HG03571 (cell line): ENCODE measurements at regions not wholly inside any gene's neighbourhood (a gene's known extent, or its start where the extent isn't known, plus 50 kb on each side); places are given as distances from the start of the nearest gene placed in this dataset.

ENCODE experiments used
- ATAC-seq: cut with Tn5 transposase; IDR thresholded peaks from one replicate; pipeline ENCODE4 v1.9.1; 2021; ENCODE audit not compliant: unreplicated experiment

DNA sequence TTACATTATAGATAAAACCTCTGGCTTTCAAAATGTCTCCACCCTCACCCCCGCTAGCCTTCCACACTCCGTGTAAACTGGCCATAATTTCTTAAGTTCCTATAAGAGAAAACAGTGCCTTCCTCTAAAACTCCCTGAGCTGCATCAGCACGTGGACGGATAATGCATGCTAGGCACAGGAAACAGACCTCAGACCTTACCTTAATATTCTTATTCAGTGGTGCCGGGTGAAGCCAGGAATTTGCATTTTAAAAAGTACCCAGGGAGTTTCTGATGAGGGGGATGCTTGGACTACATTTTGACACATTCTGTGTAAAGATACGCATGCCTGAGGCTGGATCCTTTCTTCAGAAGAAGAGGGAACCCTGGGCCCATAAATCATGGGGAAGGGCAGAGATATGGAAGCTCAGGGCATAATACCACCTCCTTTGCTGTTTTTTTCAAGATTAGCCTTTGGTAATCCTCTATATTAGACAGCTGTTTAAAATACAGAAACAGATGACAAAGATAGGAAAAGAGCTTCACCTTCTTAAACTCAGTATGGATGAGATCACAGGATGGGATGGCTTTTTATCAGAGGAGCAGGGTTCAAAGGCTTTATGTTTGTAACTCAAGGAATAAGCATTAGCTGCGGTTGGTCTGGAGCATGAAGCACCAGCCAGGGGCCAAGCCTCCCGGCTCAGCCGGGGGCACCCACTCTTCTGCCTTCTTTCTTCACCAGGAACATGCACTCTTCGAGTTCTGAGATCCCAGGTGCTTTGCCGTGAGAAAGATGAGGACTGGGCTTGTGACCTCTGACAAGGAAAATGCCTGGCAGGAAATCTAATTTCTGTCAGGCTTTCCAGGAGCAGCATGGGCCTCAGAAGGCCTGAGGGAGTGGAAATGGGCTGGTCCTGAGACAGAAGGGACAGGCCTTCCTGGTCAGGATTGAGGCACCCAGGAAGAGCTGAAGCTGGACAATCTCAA lies 218.1 kb upstream of the SOX4 start:
- ATAC-seq = no peak

DNA sequence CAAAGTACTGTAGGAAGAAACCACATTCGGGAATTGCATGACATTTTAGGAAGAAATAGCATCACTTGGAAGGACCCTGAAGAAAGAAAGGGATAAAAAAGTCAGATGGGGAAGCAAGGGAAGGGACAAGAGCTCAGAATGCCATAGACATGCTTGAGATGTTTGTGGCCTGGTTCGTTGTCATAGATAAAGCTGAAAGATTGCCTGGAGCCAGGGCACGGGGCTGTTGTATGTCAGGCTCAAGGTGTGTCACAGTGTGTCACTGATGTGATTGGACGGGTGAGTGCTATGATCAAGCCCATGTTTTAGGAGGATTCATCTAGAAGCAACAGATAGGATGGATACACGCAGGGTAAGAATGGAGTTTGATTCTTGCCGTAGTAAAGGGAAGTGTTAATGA lies 216.2 kb upstream of the SOX4 start:
- ATAC-seq = no peak

DNA sequence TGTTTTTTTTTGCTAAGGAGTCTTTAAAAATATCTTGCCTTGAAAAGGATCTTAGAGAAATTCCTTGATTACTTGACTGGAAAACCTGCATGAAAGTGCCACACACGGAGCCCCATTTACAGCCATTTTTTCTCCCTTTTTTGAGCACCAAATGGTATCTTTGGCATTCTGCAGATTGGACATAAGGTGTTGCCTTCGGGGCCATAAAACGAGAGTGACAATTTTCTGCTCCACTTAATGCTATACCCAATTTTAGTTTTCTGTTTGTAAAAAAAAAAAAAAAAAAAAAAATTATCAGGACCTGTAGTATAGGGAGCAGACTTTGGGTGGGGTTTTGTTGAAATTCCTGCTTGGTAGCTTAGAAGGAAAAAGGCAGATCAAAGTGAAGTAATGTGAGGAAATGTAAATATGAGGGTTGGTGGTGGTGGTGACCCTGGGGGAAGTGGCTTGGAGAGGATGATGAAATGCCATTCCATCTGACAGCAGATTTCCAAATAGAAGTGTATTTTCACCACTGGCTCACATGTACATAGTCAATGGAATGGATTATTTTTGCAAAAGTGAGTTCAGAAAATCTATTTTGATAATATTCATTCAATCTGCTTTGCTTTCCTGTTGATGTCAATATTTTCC lies 212.1 kb upstream of the SOX4 start:
- ATAC-seq = no peak

DNA sequence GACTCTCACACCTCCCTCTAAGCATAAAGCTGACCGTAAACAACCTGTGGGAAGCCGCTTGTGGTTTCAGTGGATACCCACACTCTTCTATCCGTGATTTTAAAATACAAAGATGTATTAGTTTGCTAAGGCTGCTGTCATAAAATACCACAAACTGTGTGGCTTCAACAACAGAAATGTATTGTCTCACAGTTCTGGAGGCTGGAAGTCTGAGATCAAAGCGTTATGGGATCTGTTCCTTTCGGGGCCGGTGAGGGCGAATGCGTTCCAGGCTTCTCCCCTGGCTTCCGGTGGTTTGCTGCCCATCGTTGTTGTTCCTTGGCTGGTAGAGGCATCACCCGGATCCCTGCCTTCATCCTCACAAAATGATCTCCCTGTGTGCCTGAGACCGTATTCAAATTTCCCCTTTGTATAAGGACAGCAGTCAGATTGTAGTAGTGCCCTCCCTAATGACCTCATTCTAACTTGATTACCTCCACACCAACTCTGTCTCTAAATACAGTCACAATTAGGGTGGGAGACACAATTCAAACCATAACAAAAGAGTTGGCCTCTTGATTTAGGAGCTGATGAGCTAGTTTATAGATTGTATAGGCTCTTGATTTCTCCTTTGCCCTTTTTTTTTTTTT lies 210.6 kb upstream of the SOX4 start:
- ATAC-seq = no peak

DNA sequence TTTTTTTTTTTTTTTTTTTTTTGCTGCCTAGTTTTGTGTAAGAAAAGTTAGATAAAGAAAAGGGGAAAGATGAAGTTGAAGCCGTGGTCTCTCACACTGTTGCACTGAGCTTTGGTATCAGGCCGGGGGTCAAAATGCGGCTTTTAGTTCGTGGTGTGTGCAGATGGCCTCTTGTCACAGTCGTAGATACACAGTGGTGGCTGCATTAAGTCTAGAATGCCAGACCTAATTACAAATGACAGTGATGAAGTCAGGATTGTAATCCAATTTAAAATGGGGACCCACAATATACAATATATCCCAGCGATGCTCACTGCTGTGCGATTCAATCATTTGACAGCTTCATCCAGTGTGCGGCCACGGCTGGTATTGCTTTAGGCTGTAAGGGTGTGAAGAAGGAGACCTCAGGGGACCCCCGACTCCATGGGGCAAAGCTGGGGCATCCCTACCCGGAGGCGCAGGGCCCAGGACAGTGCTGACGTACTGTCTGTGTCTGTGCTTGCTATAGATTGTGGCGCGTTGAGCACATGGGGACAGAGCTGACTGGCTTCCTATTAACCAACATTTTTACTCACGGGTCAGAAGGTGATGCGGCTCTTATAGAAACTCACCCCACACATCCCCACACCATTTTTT lies 210.0 kb upstream of the SOX4 start:
- ATAC-seq = no peak

DNA sequence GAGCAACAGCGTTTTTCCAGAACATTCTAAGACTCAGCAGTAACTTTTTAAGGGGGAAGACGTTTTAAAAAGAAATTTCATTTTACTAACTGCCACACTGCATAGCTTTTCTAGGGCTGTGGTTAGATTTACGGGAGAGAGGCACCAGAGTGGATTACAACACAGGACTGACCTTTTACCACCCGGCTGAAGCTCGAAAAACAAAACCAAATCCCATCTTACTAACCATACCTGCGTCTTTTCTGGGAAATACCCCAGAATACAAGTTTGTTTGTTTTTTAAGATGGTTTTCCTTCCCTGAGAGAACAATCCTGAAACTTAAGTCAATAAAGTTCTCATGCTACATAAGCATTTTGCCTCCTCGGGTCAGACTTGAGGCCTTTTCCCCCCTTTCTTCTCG lies 209.3 kb upstream of the SOX4 start:
- no peak for ATAC-seq

DNA sequence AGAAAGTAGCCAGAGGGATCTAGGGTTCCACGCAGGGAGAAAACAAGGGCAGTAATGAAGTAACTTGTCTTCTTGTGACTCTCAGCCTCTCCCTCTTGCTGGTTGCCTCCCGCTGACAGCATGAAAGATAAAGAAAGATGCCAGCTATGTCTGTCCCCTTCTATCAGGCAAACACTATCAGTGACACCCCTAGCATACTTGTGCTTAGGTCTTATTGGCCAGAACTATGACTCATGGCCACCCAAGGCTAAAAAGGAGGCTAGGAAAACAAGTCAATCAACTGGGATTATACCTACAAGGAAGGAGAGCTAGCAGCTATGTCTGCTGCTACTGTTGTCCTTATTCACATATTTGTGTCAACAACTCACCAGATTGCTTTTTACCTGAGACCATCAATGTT lies 206.8 kb upstream of the SOX4 start:
- no peak for ATAC-seq

DNA sequence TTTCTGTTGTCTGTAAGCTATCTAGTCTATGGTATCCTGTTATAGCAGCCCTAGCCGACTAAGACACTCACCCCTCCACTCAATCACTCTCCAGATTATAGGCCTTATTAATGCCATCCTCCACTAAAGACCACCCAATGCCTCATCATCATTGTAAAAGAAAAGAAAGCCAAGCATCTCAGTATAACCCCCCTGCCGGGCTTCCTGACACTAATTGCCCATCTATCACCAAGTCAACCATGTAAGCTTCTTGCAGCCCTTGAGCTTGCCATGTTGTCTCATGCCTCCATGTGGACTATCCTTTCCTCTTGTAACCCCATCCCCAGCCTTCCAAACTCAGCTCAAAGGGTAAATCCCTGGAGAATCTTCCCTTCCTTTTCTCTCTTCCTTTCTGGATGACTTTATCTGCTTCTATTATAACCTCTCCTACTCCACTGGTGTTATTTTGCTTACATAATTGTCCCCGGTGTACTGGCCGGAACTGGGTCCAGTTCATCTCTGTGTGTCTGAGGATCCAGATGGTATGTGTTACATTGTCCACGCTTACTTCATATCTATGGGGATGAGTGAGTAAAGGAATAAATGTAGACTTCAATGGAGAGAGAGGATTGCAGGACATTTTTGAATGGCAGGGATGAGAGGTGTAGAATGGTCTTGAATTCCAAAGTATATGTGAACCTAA lies 202.9 kb upstream of the SOX4 start:
- ATAC-seq = no peak

DNA sequence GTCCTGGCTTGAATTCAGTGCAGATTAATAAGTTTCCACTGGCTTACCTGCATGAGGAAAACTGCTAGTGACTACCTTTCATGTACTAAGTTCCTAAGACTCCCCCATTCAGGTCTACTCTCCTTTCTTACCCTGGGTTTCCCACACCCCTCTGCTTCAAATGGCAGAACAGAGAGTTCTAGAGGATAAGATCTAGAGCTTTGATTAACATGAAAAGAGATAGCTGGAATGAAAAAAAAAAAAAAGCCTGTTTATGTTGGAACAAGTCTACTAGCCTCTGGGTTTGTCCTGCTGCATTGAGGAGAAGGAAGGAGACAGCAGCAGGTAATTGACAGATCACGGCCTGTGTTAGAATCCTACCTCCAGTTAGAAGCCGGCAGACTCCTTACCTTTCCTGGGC lies 201.4 kb upstream of the SOX4 start:
- ATAC-seq = no peak

DNA sequence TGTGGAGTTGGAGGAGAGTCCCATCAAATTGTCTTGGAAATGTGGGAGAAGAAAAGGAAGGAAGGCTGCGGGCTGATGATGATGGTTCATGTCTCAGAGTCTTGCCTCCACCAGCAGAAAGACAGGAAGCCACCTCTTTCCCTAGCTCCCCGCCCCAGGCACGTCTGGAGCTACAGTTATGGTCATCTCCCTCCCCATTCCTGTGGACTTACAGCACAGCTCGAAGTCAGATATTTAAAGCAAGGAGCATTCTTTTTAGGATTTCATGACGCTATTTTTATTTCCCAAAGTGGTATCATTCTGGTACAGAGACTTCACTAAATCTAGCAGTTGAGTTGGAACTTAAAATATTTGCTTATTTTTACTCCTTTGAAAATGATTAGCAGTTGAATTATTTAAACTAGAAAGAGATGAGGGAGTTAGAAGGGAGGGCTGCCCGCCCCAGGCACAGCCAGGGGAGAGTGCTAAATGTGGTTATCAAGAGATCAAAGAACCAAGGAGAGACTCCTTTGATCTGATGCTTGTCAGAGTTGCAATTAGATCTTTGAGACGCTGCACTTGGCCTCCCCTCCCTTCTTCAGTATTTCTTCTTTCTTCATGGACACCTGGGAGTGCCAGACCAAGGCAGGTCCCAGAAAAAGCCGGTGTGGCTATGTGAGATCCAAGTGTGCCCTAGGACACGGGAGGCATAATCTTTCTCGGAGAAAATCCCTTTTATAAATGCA lies 199.9 kb upstream of the SOX4 start:
- no peak for ATAC-seq

DNA sequence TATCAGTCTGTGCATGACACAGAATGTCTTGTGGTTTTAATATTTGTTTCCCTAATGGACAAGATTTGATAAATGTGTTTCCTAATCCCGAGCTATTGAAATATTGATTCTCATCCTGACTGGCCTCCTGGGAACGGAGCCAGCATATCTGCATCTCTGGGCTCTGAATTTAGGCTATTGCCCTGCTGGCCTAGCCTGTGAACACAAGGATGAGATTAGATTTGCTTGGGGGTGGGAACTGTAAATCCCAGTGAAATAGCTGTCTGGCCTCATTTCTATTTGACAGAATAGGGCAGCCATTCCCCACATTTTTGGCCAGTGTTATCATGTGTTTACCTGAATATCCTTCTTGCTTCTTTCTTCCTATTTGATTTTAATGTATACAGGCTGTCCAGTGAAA lies 198.4 kb upstream of the SOX4 start:
- no peak for ATAC-seq

DNA sequence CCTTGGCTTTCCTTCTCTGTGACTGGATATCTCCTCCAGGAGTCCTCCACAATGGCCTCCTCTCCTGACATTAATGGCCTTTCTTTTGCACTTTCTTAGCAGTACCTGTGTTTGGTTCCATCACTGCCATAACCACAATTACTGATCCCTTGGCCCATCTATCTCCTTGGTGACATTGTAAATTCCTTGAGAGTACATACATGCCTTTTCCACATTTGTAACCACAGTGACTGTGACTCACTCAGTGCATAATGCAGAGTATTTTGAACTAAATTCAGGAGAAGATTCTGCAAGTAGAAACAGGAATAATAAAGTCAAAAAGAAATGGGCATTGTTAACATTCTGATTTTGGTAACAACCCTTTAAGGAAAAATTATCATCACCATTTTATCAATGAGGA lies 197.2 kb upstream of the SOX4 start:
- ATAC-seq = no peak

DNA sequence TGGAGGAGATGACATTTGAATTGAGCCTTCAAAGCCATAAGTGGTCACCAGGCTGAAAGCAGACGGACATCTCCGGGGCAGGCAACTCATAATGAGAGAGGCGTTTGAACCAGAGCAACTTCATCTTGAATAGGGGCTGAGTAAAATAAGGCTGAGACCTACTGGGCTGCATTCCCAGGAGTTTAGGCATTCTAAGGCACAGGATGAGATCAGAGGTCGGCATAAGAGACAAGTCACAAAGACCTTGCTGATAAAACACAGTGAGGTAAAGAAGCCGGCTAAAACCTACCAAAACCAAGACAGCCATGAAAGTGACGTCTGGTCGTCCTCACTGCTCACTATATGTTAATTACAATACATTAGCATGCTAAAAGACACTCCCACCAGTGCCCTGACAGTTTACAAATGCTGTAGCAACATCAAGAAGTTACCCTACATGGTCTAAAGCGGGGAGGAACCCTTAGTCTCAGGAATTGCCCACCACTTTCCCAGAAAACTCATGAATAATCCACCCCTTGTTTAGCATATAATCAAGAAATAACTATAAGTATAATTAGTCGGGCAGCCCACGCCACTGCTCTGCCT lies 194.7 kb upstream of the SOX4 start:
- no peak for ATAC-seq

DNA sequence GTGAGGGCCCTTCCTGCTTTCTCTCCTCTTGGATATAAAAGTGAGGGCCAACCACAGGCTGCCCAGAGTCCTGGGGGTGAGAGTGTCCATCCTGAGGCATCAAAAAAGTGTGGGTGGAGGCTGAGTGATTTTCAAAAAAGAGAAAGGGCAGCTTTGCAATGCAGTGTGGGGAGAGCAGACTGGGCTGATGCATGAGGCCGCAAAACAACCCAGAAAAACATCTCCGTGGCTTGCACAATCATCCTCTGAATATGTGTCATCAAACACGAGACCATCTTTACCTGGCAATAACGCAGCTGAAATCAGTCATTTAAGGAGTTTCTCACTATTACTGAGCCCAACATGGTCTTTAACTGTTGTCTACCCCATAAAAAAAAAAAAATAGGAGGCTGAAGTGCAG lies 191.2 kb upstream of the SOX4 start:
- ATAC-seq = no peak

DNA sequence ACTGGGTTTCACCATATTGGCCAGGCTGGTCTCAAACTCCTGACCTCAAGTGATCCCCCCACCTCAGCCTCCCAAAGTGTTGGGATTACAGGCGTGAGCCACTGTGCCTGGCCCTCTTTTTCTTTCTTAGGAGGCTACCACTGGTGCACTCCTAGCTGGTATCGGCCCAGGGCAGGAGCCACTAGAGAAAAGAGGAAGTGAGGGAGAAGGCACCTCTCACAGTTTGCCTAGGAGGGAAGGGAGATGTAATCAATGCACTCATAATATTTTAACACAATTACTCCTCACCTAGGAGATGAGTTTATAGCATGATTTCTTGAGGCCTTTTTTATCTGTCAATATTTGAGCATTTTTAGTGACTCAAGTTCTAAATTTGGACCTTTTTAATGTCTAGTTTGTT lies 189.0 kb upstream of the SOX4 start:
- no peak for ATAC-seq

DNA sequence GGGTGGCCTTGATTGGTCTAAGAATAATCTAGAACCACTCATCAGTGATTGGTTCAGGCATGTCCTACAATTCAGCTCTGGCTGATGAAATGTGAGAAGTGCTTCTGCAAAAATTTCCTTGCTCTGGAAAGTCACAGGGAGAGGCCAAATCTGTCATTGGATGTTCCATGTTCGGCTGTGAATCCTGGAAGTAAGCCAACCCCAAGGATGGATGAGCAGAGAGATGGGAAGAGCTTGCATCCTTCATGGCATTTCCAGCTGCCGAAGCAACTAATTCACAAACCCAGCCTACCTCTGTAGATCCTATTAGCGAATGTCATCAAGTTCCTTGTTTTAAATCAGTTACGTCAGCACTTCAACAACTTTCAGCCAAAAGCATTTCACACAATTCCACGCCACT lies 187.2 kb upstream of the SOX4 start:
- no peak for ATAC-seq

DNA sequence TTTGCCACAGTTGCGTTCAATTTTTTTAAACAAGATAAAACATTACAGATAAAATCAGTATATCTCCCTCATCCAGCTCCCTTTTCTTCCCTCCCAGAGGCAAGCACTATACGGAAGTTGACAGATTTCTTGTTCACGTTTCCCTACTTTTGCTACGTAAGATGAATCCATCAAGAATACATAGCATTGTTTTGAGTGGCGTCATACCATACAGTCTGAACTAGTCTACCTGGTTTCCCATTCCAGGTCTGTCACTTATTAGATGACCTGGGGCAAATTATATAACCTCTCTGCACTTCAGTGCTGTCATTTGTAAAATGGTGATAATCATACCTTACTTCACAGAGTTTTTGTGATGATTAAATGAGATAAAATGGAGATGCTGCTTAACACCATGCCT lies 184.3 kb upstream of the SOX4 start:
- no peak for ATAC-seq

DNA sequence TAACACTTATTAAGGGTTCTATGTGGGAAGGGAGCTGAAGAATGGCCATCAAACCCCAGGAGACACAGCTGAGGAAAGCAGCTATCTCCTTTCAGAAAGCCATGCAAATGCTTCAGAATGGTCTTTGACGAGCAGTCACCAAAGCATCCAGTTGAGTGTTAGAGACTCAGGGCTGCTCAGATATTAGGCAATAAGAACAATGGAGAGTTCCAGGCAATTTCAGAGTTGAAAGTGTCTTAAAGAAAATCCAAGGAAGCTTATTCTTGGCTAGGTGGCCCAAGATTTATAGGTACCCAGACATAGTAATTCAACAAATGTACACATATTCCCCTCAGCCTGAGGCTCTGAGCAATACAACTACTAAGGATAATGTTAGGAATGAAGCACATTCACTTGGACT lies 180.1 kb upstream of the SOX4 start:
- no peak for ATAC-seq

DNA sequence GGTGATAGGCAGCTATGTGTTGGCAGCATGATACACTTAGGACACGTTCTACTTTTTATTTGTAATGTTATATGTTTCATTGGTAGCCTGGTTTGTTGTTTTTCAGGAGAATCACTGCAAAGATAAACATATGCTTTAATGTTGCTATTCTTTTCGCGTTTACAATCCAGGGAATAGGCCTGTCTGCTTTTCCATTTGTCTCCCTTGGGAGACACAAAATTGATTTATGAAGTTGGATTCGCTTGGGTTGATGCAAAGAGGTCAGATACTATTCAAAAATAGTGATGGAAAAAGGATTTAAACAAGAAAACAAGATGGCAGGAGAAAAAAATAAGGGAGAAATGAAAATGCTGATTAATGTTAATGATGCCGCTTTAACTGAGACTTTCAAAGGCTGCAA lies 179.5 kb upstream of the SOX4 start:
- ATAC-seq = no peak
